Astrocyte (in vitro differentiated cells and primary cell): ENCODE measurements at regions not wholly inside any gene's neighbourhood (a gene's known extent, or its start where the extent isn't known, plus 50 kb on each side); places are given as distances from the start of the nearest gene placed in this dataset.
A peak's percentile ranks its signal among the peaks of the same experiment; 100 is the strongest.

Experiments used
- DNase-seq: peaks from one replicate; pipeline ENCODE4 v3.0.0-alpha.2; 2010; ENCODE audit warnings: low read depth
- FAIRE-seq: peaks from 2 replicates; lab custom pipeline; 2011; peaks lifted over from hg19 to GRCh38; lab: Jason Lieb, UNC
- H2AFZ ChIP-seq: 2 replicates; pipeline ENCODE4 v1.6.0; 2012; ENCODE audit warnings: low read depth, low read length, inconsistent platforms
- H3K27ac ChIP-seq: 2 replicates; pipeline ENCODE4 v1.5.1; 2011; ENCODE audit warnings: low read depth, low read length, inconsistent platforms
- H3K27me3 ChIP-seq: 2 replicates; pipeline ENCODE4 v1.6.0; 2011; ENCODE audit warnings: low read length, inconsistent platforms; ENCODE audit not compliant: insufficient read depth
- H3K36me3 ChIP-seq: 2 replicates; pipeline ENCODE4 v1.5.1; 2011; ENCODE audit warnings: low read length, inconsistent platforms; ENCODE audit not compliant: insufficient read depth
- H3K4me1 ChIP-seq: 2 replicates; pipeline ENCODE4 v1.5.1; 2011; ENCODE audit warnings: low read length, inconsistent platforms; ENCODE audit not compliant: insufficient read depth
- H3K4me2 ChIP-seq: 2 replicates; pipeline ENCODE4 v1.6.0; 2012; ENCODE audit warnings: low read length, inconsistent platforms
- H3K4me3 ChIP-seq: 2 replicates; pipeline ENCODE4 v1.5.1; 2011; ENCODE audit warnings: low read depth, mild to moderate bottlenecking, low read length, inconsistent platforms; ENCODE audit not compliant: insufficient read depth
- H3K79me2 ChIP-seq: 2 replicates; pipeline ENCODE4 v1.6.0; 2012; ENCODE audit warnings: mild to moderate bottlenecking, low read length, inconsistent platforms; ENCODE audit not compliant: insufficient read depth
- H3K9ac ChIP-seq: 2 replicates; pipeline ENCODE4 v1.6.0; 2012; ENCODE audit warnings: mild to moderate bottlenecking, low read length, inconsistent platforms
- H3K9me3 ChIP-seq: 2 replicates; pipeline ENCODE4 v1.5.1; 2012; ENCODE audit warnings: low read depth, mild to moderate bottlenecking, low read length, inconsistent platforms; ENCODE audit not compliant: insufficient read depth
- H4K20me1 ChIP-seq: 2 replicates; pipeline ENCODE4 v1.6.0; 2012; ENCODE audit warnings: low read length, inconsistent platforms; ENCODE audit not compliant: insufficient read depth
- H3K27ac Mint-ChIP-seq: one replicate; pipeline ENCODE4 v1.8.0; 2021; ENCODE audit warnings: mild to moderate bottlenecking, mixed read lengths; ENCODE audit not compliant: unreplicated experiment
- H3K27me3 Mint-ChIP-seq: one replicate; pipeline ENCODE4 v1.8.0; 2021; ENCODE audit warnings: low read depth, mixed read lengths; ENCODE audit not compliant: unreplicated experiment
- H3K36me3 Mint-ChIP-seq: one replicate; pipeline ENCODE4 v1.8.0; 2021; ENCODE audit warnings: low read depth, mixed read lengths; ENCODE audit not compliant: unreplicated experiment
- H3K4me1 Mint-ChIP-seq: one replicate; pipeline ENCODE4 v1.8.0; 2021; ENCODE audit warnings: low read depth, mixed read lengths; ENCODE audit not compliant: unreplicated experiment
- H3K4me3 Mint-ChIP-seq: one replicate; pipeline ENCODE4 v1.8.0; 2021; ENCODE audit warnings: mild to moderate bottlenecking, moderate library complexity, mixed read lengths; ENCODE audit not compliant: unreplicated experiment
- H3K9me3 Mint-ChIP-seq: one replicate; pipeline ENCODE4 v1.8.0; 2021; ENCODE audit warnings: mild to moderate bottlenecking, mixed read lengths; ENCODE audit not compliant: unreplicated experiment
- EZH2 ChIP-seq: IDR thresholded peaks from 2 replicates; pipeline ENCODE4 v1.6.1; 2012; ENCODE audit warnings: mild to moderate bottlenecking, low read length, inconsistent platforms; ENCODE audit not compliant: insufficient read depth
- TF ChIP-seq, protein P1 (sequence below): IDR thresholded peaks from 2 replicates; pipeline ENCODE4 v1.5.1; 2011; ENCODE audit warnings: low read depth, mild to moderate bottlenecking, inconsistent platforms, low read length, moderate library complexity; ENCODE audit not compliant: insufficient read depth

DNA sequence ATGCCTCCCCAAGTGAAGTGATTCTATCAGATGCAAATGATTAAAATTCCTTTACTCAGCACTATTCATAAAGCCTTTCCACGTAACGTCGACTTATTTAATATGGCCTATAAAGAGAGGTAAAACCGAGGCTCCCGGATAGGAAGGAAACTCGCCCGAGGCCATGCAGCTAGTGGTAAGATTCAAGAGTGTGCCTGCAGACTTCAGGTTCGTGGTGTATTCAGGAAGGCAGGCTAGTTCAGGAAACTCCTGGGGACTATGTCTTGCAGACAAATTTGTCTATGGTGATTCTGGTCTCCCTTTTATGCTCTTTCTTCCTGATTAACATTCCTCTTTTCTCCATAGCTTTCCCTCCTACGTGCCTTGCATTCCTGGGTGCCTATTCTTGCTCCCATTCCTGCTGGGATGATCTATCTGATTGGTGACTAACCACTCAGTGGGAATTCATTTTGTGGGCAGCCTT is 150.7 kb downstream of the SST start:
- Histone ChIP-seq H4K20me1 (no peaks in the 10 kb centered on the region), H3K4me3 (no peak overlapping the region), H3K27ac (peak overlapping the region; percentile 22), H3K9ac (no peak overlapping the region), H2AFZ (peak overlapping the region; percentile 6), H3K9me3 (no peaks in the 10 kb centered on the region), H3K4me1 (peaks cover 18% of the 10 kb centered on the region), H3K36me3 (no peaks in the 10 kb centered on the region), H3K79me2 (no peaks in the 10 kb centered on the region), H3K4me2 (peak overlapping the region; percentile 60), H3K27me3 (no peaks in the 10 kb centered on the region)
- Mint-ChIP-seq H3K4me3 (no peak overlapping the region), H3K27ac (peak overlapping the region; percentile 70), H3K27me3 (no peaks in the 10 kb centered on the region), H3K36me3 (no peaks in the 10 kb centered on the region), H3K9me3 (peaks cover 2% of the 10 kb centered on the region), H3K4me1 (peaks cover 23% of the 10 kb centered on the region)
- DNase-seq (peak; percentile 74), FAIRE-seq (peak; percentile 62)
- no peak for TF ChIP-seq EZH2
- TF ChIP-seq, protein P1, sequence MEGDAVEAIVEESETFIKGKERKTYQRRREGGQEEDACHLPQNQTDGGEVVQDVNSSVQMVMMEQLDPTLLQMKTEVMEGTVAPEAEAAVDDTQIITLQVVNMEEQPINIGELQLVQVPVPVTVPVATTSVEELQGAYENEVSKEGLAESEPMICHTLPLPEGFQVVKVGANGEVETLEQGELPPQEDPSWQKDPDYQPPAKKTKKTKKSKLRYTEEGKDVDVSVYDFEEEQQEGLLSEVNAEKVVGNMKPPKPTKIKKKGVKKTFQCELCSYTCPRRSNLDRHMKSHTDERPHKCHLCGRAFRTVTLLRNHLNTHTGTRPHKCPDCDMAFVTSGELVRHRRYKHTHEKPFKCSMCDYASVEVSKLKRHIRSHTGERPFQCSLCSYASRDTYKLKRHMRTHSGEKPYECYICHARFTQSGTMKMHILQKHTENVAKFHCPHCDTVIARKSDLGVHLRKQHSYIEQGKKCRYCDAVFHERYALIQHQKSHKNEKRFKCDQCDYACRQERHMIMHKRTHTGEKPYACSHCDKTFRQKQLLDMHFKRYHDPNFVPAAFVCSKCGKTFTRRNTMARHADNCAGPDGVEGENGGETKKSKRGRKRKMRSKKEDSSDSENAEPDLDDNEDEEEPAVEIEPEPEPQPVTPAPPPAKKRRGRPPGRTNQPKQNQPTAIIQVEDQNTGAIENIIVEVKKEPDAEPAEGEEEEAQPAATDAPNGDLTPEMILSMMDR, result no peak

DNA sequence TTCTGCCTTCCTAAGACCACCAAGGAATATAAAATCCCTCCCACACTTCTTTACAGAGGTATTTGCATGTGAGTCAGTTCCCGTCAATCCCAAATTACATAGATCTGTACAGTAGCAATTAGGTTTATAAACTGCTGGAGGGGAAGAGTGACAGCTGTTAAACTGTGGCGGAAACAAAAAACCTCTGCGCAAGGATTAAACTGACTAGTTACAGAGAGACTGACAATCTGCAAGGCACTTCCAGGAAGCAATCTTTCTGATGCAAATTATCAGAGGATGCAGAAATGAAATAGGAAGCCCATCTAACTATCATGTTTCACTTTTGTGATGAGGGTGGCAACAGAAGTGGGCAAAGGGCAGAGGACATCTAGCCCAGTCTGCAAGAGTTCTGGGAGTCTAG is 150.4 kb downstream of the RTP4 start:
- Histone ChIP-seq H3K4me2 (no peak overlapping the region), H3K9me3 (no peaks in the 10 kb centered on the region), H2AFZ (no peak overlapping the region), H3K27me3 (no peaks in the 10 kb centered on the region), H3K79me2 (no peaks in the 10 kb centered on the region), H3K27ac (no peak overlapping the region), H3K9ac (no peak overlapping the region), H4K20me1 (no peaks in the 10 kb centered on the region), H3K4me1 (peaks cover 18% of the 10 kb centered on the region), H3K36me3 (no peaks in the 10 kb centered on the region), H3K4me3 (no peak overlapping the region)
- Mint-ChIP-seq H3K27ac (no peak overlapping the region), H3K27me3 (no peaks in the 10 kb centered on the region), H3K9me3 (peaks cover 2% of the 10 kb centered on the region), H3K4me1 (peaks cover 23% of the 10 kb centered on the region), H3K4me3 (no peak overlapping the region), H3K36me3 (no peaks in the 10 kb centered on the region)
- no peak for TF ChIP-seq EZH2
- TF ChIP-seq, protein P1, result no peak
- DNase-seq (no peak), FAIRE-seq (no peak)

DNA sequence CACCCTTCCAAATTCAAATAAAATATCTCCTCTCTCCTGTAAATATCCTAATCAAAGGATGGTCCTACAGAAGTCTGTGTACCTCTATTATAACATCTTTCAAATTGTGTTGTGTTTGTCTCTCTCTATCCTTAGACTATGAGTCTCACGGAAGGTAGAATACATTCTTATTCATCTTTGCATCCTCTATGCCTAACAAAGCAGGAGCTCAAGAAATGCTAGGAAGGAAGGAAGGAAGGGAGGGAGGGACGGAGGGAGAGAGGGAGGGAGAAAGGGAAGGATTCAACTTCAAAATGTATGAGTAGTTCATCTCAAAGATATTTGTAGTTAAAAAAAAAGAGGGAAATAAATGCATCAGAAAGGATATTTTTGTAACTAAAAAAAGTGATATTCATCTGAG is 150.0 kb downstream of the RTP4 start:
- no peak for FAIRE-seq
- H3K27ac Mint-ChIP-seq, result no peak overlapping the region
- H3K27me3 Mint-ChIP-seq, result no peaks in the 10 kb centered on the region
- no peak for DNase-seq
- Histone ChIP-seq H3K27me3 (no peaks in the 10 kb centered on the region), H3K4me3 (no peak overlapping the region), H3K9ac (no peak overlapping the region), H3K79me2 (no peaks in the 10 kb centered on the region), H3K4me1 (peaks cover 18% of the 10 kb centered on the region), H3K36me3 (no peaks in the 10 kb centered on the region), H2AFZ (no peak overlapping the region), H4K20me1 (no peaks in the 10 kb centered on the region), H3K4me2 (no peak overlapping the region), H3K27ac (no peak overlapping the region), H3K9me3 (no peaks in the 10 kb centered on the region)
- peaks cover 2% of the 10 kb centered on the region for H3K9me3 Mint-ChIP-seq
- TF ChIP-seq, protein P1, result no peak
- TF ChIP-seq EZH2, result no peak
- H3K4me3 Mint-ChIP-seq, result no peak overlapping the region
- H3K36me3 Mint-ChIP-seq, result no peaks in the 10 kb centered on the region
- H3K4me1 Mint-ChIP-seq, result peaks cover 23% of the 10 kb centered on the region
